ENCODE measurements at regions not wholly inside any gene's neighbourhood (a gene's known extent, or its start where the extent isn't known, plus 50 kb on each side); places are given as distances from the start of the nearest gene placed in this dataset.

DNA sequence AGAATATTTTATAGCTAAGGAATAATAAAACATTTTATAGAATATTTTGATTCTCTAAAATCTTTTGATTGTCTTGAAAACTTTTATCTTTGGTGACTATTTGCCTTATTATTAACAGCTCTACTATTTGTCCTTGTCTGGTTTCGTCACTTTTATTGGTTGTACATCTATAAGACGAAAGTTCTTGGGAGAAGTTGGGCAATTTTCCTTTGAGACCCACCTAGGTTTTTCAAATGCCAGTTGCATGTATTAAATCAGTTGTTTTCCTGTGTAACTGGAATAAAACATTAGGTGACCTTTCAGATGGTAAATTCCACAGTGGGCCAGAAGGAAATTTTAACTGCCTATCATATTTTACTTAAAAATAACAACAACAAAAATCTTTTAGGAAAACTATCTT lies 1245.7 kb downstream of the SI start:
- H3K9ac ChIP-seq (ENCODE audit: insufficient read depth, low read length), result no peak overlapping the region
- no peaks in the 10 kb centered on the region for H3K79me2 ChIP-seq (ENCODE audit: control insufficient read depth, insufficient read depth, low read length)
- no peaks in the 10 kb centered on the region for H3K27me3 ChIP-seq (ENCODE audit: control insufficient read depth, insufficient read depth, low read length)
- H3K4me3 ChIP-seq (replicated peaks in 1 of 4; ENCODE audit: control extremely low read depth in 1 of 4, insufficient read depth in 1 of 4, low read depth in 3 of 4, low read length in 4 of 4), result no peak overlapping the region
- no peak overlapping the region for H3K4me2 ChIP-seq (ENCODE audit: extremely low read depth, insufficient read depth, low read length)
- H3K36me3 ChIP-seq (ENCODE audit: control insufficient read depth, insufficient read depth, low read length), result no peaks in the 10 kb centered on the region
- no peak overlapping the region for H3K27ac ChIP-seq (ENCODE audit: insufficient read depth, low read length)
- H2AFZ ChIP-seq (ENCODE audit: low read length), result no peak overlapping the region
- DNase-seq (ENCODE audit: low read depth in 2 of 2), result no peak
- no peaks in the 10 kb centered on the region for H3K4me1 ChIP-seq (ENCODE audit: control insufficient read depth, extremely low read depth, insufficient read depth, low read length)
- TF ChIP-seq CTCF (conservative IDR thresholded peaks at IDR 0.05 in 1 of 2, IDR thresholded peaks at IDR 0.05 in 1 of 2; ENCODE audit: low read depth in 1 of 2, low read length in 2 of 2), result no peak
- no peaks in the 10 kb centered on the region for H3K9me3 ChIP-seq (ENCODE audit: control insufficient read depth, insufficient read depth, low read depth, low read length)
- no peaks in the 10 kb centered on the region for H4K20me1 ChIP-seq (ENCODE audit: control insufficient read depth, extremely low read depth, insufficient read depth, low read length)

DNA sequence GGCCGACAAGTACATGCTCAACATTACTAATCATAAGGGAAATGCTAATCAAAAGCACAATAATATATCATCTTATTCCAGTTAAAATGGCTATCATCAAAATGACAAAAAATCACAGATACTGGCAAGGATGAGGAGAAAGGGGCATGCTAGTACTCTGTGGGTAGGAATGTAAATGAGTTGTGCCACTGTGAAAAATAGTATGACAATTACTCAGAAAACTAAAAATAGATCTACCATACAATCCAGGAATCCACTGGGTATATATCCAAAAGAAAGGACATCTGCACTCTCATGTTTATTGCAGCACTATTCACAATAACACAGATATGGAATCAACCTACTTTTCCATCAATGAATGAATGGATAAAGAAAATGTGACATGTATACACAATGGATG lies 1256.5 kb downstream of the SI start:
- Histone ChIP-seq H4K20me1 (ENCODE audit: control insufficient read depth, extremely low read depth, insufficient read depth, low read length) (no peaks in the 10 kb centered on the region), H3K27ac (ENCODE audit: insufficient read depth, low read length) (no peak overlapping the region), H3K4me2 (ENCODE audit: extremely low read depth, insufficient read depth, low read length) (no peak overlapping the region), H2AFZ (ENCODE audit: low read length) (no peak overlapping the region), H3K4me3 (replicated peaks in 1 of 4; ENCODE audit: control extremely low read depth in 1 of 4, insufficient read depth in 1 of 4, low read depth in 3 of 4, low read length in 4 of 4) (no peak overlapping the region), H3K27me3 (ENCODE audit: control insufficient read depth, insufficient read depth, low read length) (no peaks in the 10 kb centered on the region), H3K36me3 (ENCODE audit: control insufficient read depth, insufficient read depth, low read length) (no peaks in the 10 kb centered on the region), H3K9me3 (ENCODE audit: control insufficient read depth, insufficient read depth, low read depth, low read length) (no peaks in the 10 kb centered on the region), H3K79me2 (ENCODE audit: control insufficient read depth, insufficient read depth, low read length) (no peaks in the 10 kb centered on the region), H3K4me1 (ENCODE audit: control insufficient read depth, extremely low read depth, insufficient read depth, low read length) (no peaks in the 10 kb centered on the region), H3K9ac (ENCODE audit: insufficient read depth, low read length) (no peak overlapping the region)
- TF ChIP-seq CTCF (conservative IDR thresholded peaks at IDR 0.05 in 1 of 2, IDR thresholded peaks at IDR 0.05 in 1 of 2; ENCODE audit: low read depth in 1 of 2, low read length in 2 of 2), result no peak
- TF ChIP-seq EZH2 (IDR thresholded peaks at IDR 0.05; ENCODE audit: low read length, missing control alignments), result no peak
- no peak for DNase-seq (ENCODE audit: low read depth in 2 of 2)

- H3K36me3 ChIP-seq (ENCODE audit: control insufficient read depth, insufficient read depth, low read length), result no peaks in the 10 kb centered on the region
- DNase-seq (ENCODE audit: low read depth in 2 of 2), result no peak
- no peaks in the 10 kb centered on the region for H3K27me3 ChIP-seq (ENCODE audit: control insufficient read depth, insufficient read depth, low read length)
- H3K9me3 ChIP-seq (ENCODE audit: control insufficient read depth, insufficient read depth, low read depth, low read length), result no peaks in the 10 kb centered on the region
- no peaks in the 10 kb centered on the region for H3K4me1 ChIP-seq (ENCODE audit: control insufficient read depth, extremely low read depth, insufficient read depth, low read length)
- TF ChIP-seq EZH2 (IDR thresholded peaks at IDR 0.05; ENCODE audit: low read length, missing control alignments) (no peak), CTCF (conservative IDR thresholded peaks at IDR 0.05 in 1 of 2, IDR thresholded peaks at IDR 0.05 in 1 of 2; ENCODE audit: low read depth in 1 of 2, low read length in 2 of 2) (no peak)
- no peak overlapping the region for H3K4me3 ChIP-seq (replicated peaks in 1 of 4; ENCODE audit: control extremely low read depth in 1 of 4, insufficient read depth in 1 of 4, low read depth in 3 of 4, low read length in 4 of 4)
- H3K9ac ChIP-seq (ENCODE audit: insufficient read depth, low read length), result no peak overlapping the region
- no peak overlapping the region for H3K4me2 ChIP-seq (ENCODE audit: extremely low read depth, insufficient read depth, low read length)
- H2AFZ ChIP-seq (ENCODE audit: low read length), result no peak overlapping the region
- no peaks in the 10 kb centered on the region for H4K20me1 ChIP-seq (ENCODE audit: control insufficient read depth, extremely low read depth, insufficient read depth, low read length)
- no peak overlapping the region for H3K27ac ChIP-seq (ENCODE audit: insufficient read depth, low read length)
- no peaks in the 10 kb centered on the region for H3K79me2 ChIP-seq (ENCODE audit: control insufficient read depth, insufficient read depth, low read length)
These were observed 1261.3 kb downstream of the SI start for GRCh38 chr3:163817015-163817414.
